Medulla oblongata (tissue), 1 donor: ENCODE measurements at regions not wholly inside any gene's neighbourhood (a gene's known extent, or its start where the extent isn't known, plus 50 kb on each side); places are given as distances from the start of the nearest gene placed in this dataset.
"Not testable (repeated sequence)": the region's sequence is repeated elsewhere in the genome, so short reads cannot be mapped to it uniquely, and the experiment has no call there.

Experiments
- DNase-seq: peaks from one replicate; pipeline ENCODE4 v3.0.0-alpha.2; 2015; ENCODE audit errors: extremely low spot score

DNA sequence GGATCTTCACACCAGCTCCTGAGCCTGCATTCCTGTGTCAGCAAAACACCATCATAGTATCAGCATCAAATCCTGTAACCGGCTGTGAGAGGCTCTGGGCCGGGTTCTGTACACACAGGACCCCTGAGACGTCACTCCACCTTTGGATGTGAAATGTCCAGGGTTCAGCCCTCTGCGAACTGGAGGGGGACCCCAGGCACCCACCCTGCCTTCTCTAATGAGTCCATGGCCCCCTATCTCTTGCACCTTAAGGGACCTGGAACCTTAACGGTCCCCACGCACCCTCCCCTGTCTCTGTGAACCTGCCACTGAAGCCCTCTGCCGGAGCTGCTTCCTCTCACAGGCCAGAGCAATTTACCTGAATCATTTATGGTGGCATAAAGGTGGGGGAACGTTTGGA lies 257.8 kb downstream of the NPHP4 start:
- DNase-seq = no peak

DNA sequence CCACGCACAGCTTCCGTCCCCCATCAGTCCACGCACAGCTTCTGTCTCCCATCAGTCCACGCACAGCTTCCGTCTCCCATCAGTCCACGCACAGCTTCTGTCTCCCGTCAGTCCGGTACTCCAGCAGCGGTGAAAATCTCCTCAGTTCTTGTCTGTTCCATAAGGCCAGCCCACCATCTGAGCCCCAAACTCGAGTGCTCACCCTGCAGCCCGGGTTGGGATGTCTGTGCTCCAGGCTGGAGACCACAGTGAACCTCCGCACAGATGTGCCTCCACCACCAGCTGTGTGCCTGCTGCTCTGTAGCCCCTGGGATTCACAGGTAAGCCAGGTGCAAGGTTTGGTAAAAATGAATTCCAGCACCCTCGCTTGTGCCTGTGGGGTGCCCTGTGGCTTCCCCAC lies 258.6 kb downstream of the NPHP4 start:
- no peak for DNase-seq

DNA sequence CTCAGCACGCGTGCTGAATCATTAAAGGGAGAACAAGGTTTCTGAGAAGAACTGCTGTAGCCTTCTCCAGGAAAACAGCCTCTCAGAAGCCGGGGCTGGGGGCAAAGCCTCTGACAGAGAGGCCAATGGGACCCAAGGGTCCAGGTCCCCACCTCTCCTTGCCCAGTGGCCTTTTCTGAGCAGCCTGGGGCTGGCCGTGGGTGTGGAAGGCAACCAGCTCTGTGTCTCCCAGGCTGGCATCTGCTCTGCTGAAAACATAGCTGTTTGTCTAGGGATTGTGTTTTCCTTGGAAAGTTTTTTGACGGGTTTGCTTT lies 261.2 kb downstream of the NPHP4 start:
- DNase-seq = no peak

DNA sequence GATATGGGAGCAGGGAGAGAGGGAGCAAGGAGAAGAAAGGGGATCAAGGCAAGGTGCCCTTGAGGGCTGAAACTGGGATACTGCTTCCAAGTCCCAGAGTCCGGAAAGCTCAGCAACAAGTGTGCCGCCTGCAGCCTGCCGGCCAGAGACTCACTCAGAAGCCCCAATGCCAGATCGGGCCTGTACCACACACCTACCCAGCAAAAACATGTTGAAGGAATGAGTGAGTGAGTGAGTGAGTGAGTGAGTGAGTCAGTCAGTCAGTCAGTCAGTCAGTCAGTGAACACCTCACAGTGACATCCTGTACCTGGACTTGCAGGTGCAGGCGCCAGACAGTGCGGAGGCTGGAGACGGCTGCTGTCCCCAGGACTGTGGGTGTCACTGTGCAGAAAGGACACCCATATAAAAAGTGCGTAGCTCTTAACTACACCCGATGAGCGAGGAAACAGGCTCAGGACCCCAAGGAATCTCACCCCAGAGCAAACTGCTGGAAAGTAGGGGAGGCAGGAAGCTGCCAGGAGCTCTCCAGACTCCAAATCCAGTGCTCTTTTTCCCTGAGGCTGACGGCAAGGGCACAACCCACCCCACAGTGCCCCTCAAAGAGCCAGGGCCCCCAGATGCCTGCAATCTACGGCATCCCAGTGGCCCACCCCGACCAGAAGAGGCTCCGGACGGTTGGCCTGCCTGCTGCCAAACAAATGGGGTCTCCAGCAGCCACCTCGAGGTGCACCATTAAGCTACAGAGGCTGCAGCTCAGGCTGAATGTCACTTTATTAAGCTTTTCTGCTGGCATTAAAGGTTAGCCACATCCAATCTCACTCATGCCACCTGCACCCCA lies 261.7 kb downstream of the NPHP4 start:
- DNase-seq = no peak

DNA sequence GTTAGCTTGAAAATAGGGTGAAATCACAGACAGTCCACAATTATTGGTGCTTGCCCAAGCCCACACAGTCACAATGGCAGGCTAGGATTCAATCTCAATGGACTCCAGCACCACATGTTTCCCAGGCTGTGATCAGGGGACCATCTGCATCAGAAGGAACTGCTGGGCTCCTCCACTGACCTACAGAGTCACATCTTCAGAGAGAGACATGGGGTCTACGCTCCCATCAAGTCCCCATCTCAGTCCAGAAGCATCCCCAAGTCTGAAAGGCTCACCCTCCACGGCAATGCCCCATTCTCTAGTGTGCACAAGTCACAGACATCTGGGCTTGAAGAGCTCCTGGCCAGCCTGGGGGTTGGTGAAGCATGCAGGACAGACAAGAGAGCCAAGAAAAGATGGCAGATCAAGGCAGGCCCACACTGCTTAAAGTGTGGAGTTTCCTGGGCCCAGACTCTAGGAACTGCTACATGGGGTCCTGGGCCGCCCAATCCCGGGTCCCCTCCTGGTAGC lies 262.5 kb downstream of the NPHP4 start:
- DNase-seq = no peak

DNA sequence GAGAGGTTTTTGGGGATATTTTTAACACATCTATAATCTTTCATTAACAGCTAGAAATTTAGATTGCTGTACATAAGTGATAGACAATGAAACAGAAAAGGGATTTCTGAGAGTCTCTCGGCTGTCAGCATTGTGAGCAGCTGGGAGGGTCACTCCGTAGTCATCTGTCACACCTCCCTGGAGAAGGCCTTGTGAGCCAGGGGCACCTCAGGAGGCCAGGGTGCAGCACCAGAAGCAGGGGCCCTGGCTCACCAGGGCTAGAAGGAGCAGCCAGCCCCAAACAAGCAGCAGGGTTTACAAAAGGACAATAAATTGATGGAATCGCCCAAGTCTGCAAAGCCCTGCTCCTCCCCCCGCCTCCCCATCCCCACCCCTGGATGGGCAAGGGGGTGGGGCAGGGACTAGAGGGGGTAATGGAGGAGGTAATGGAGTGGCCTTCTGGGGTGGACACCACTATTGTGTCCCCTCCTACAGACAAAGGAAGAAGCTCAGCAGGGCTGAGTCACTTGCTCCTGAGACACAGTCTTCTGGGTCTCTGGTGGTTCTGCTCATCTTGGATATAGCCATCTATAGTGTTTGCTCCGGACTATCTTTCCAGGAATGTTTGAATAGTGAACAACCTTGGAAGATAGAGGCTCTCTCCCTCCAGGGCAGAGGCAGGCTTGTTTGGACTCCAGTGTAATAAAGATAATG lies 263.4 kb downstream of the NPHP4 start:
- DNase-seq = no peak

DNA sequence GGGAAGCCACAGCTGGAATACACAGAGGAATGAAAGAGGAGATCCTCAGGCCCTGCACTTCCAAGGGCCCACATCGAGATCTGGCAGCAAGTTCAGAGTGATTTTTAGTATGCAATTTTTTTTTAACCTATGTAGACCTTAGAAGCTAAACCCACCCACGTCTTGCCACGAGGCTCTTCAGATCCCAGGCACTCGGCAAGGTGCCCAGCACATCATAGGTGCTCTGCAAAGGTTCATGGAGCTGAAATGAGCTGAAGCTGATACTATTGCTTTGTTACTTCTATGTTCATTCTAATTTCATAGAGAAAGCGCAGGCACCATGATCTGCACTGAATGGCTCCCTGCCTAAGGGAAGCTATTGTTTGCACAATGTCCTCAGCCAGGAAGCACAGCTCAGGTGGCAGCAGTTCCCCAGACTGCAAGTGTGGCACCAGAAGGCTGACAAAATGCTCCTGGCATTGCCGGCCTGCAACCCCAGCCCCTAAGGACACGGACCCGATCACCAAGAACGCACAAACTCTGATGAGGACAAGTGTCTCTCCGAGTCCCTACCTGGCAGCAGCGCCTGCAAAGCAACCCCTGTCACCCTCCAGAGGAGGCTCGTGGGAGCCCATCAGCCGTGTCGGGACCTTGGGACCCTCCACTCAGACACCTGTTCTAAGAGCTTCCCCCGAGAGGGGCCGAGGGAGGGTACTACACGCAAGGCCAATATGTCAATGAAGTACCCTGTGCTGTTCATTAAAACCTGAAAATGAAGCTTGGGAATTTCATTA lies 264.2 kb downstream of the NPHP4 start:
- no peak for DNase-seq

DNA sequence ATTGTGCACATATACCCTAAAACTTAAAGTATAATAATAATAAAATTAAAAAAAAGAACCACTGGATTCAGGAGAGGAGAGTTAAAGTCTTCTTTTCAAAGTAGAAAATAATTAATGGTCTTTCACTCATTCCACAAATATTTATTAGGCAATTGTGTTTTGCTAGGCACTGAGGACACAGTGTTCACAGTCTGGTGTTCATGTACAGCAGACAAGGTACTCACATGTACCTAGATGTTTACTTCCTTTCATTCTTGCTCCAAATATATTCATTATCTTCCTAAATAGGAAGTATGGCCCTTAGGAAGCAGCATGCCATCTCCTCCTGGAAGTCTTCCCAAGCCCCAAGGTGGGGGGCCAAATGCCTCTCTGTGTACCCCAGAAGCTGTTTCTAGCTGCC lies 265.0 kb downstream of the NPHP4 start:
- no peak for DNase-seq

DNA sequence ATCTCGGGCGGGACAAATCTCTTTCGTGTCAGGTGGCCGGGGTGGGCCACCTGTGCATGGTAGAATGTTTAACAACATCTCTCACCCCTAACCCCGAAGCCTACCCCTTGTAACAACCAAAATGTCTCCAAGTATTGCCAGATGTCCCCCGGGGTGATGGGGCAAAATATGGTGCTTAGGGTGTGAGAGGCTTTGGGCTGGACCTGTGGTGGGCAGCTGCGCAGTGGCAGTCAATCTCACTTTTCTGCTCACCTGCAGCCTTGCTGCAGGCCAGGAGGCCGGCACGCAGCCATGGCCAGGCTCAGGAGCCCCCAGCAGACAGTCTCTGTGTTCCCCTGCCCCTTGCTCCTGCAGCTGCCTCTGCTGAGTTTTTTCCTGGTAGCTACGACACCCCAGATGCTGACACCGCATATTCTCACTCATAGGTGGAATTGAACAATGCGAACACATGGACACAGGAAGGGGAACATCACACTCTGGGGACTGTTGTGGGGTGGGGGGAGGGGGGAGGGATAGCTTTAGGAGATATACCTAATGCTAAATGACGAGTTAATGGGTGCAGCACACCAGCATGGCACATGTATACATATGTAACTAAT lies 265.5 kb downstream of the NPHP4 start:
- not testable (repeated sequence) for DNase-seq

DNA sequence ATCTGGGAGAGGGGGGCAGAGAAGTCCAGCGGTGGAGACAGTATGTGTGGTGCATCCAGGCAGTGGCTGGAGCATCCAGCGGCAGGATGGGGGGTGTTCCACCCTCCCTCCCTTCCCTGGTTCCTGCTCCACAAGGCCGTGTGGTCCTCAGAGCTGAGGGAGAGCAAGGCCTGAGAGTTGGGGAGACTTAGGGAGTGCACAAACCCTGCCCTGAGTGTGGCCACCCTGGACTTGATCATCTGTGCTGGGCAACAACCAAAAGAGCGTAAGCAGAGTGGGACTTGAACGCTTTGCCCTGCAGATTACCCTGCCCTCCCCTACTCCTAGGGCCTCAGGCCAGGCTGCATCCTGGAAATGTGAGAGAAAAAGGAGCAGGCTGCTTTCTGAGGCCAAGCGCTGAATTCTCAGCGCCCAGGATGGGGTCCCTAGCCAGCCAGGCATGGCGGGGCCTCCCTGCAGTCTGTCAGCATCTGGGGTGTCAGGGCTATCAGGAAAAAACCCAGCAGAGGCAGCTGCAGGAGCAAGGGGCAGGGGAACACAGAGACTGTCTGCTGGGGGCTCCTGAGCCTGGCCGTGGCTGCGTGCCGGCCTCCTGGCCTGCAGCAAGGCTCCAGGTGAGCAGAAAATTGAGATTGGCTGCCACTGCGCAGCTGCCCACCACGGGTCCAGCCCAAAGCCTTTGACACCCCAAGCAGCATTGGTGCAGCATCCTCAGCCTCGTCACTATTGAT lies 266.2 kb downstream of the NPHP4 start:
- DNase-seq = no peak

DNA sequence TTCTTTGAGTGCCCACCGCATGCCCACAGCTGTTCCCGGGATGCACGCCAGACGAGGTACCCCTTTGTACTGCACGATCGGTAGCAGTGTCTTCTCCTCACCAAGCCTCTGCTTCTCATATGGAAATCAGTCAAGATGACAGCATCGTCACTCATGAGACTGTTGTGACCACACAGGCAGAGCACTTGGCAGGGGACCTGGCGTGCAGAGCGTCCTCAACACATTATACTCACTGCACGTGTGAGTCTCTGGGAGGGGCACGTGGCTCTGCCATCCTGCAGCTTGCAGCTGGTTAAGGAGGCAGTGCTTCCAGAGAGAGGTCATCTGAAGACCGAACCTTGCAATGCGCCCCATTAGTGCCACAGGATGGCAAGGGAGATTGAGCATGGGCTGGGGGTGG lies 266.8 kb downstream of the NPHP4 start:
- DNase-seq = no peak

DNA sequence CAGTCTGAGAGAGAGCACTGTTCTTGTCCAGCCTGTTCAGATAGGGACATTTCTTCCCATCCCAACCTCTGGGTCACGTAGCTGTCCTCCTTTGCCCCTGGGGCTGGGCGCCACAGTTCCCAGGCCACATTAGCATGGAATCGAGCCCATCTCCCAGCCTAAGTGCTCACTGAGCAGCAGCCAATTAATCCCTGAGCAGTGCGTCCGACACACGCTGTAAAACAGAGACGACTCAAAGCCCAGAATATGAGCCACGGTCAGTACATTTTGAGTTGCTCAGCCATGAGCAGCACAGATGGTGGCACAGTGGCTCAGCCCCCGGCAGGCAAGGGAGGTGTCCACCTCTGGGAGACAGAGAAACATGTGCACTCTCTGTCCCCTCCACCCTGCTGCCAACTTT lies 267.4 kb downstream of the NPHP4 start:
- DNase-seq = no peak

DNA sequence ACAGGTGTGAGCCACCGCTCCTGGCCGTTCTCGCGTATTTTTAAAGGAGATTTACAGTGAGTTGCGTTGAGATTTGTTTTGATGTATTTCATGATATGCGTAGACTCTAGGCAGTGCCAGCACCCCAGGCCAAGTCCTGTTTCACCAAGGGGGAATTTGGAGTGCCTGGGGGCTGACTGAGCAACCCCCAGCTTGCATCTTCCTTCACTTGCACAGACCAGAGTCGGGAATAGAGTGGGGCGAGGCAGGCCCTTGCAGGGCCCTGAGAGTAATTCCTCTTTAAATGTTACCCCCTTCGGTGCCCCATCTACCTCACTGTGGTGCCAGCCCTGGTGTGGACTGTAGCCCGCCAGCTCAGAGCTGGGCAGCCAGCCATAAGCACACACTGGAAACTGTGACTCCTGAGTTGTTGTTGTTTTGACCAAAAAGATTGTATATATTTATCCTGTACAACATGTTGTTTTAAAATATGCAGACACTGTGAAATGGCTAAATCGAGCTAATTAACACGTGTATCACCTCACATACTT lies 269.5 kb downstream of the NPHP4 start:
- no peak for DNase-seq

DNA sequence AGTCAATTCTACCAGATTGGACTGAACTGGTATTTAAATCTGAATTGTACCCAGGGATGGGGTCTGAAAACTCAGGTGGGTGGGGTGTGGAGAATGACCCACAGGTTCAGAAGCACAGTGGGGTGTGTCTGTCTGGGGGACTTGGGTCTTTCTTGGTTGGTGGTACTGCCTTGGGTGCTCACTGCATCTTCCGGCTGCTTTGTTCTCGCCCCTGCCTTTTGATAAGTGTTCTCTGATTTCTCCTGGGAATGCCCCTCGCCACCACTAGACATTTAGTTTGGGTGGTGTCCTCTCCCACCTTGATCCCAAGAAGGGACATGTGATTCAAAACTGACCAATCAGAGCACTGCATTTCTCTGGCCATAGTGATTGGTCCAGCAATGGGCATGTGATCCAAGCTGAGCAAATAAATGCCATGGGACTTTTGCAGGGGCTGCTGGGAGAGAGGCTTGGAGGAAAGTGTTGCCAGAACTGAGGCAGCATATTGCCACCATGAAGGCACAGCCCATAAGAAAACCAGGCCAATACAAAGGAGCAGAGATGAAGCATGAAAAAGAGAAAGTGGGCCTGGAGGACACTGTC lies 270.5 kb downstream of the NPHP4 start:
- DNase-seq = no peak

DNA sequence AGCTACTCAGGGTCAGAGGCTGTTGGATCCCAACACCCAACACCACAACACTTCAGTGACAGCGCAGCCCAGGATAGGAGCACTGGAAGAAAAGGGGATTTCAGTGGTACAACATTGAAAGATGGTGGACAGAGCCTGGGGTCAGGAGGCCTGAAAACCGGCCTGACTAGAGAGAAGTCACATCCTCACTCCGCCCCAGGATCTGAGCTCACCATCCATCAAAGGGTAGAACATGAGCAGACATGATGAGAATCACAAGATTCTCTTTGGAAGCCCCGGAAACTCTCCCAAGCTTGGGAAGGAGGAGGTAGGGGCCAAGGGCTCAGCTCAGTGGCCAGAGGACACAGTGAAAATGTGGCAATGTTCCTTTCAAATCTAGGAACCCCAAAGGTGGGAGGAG lies 271.3 kb downstream of the NPHP4 start:
- no peak for DNase-seq

DNA sequence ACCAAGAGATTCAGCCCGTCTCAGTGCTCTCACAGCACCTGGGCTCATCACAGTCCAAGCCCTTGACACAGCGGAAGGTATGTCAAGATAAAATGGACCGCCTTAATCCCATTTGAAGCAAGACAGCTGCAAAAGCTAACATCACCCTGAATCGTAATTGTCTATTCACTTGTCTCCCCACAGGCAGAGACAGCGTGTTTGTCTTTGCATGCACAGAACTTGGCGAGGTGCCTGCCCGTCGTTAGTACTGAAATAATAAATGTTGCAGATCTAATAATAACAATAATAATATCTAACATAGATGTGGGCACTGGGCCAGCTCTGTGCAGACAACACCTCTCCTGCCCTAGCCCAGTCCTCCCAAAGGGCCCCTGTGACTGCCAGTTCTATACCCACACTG lies 271.7 kb downstream of the NPHP4 start:
- no peak for DNase-seq

DNA sequence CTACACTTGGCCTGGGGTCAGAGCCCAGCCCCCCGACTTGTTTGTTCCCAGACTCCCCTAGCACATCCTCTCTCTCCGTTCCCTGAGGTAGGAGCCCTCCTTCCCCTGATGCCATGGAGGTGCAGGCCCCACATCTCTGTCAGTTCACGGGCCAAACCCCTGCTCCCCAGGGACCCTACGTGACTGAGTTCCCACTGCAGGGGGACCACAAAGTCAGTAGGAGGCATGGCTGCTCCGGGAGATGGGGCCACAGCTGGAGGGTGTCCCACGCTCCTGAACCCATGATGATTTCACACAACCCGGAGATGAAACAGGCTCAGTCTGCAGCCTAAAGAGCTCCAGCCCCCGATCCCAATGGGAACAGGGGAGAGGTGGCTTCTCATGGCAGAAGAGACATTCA lies 272.2 kb downstream of the NPHP4 start:
- DNase-seq = no peak

DNA sequence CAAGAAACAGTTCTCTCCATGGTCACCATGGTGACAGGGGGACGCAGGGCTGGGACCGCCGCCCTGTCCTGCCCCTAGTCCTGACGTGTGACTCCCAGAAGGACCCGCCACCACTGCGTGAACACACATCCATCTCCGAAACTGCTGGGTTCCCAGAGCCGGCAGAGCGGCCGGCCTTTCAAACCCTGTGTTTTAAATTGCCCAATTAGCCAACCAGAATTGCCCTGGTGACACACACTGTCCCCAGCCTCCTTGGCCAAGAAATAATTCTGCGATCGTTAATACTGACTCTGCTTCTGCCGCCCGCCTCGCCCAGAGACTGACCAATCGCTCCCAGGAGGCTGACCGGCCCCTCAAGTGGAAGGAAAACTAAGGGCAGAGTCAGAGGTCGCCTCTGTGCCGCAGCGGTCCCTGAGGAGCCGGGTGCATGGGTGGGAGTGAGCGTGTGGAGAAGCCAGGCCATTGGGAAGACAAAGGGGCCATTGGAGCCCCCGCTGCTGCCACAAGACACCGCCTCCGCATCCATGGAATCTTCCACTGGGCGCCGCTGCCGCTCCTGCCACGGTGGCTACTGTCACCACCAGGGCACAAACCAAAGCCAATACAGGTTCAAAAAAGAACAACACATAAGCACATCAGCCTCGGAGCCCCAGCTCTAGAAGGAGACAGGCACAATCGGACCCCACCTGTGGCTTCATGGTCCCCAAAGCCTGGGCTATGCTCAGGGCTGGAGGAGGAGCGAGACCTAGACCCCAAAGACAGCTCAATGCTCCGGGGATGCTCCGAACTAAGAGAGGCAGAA lies 273.2 kb downstream of the NPHP4 start:
- DNase-seq = peak; percentile 46

DNA sequence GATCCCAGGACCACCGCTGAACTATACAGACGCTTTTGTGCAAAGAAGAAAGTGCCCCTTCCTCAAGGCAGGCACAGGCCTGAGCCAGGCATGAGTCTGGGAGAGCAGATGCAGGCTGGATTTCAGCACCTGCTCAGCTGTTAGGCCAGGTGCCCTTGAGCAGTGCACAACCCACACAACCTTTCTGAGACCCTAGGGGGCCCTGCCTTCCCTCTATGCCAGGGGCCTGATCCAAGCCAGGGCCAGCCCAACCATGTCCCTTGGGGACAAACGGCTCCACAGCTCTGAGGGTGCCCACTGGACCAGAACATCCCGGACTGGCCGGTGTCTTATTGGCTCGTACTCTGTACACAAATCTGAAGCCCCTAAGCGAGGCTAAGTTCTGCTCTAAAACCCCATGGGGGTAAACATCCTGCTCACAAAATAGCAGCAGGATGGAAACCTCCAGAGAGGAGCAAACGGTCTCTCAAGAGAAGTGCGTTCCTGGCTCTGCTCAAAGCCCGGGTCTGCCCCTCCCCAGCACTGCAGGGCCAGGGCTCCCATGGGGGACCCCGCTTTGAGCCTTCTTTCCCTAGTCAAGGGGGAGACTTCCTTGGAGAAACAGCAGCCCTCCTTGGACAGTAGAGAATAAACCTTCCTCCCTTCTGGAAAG lies 275.1 kb downstream of the NPHP4 start:
- no peak for DNase-seq

DNA sequence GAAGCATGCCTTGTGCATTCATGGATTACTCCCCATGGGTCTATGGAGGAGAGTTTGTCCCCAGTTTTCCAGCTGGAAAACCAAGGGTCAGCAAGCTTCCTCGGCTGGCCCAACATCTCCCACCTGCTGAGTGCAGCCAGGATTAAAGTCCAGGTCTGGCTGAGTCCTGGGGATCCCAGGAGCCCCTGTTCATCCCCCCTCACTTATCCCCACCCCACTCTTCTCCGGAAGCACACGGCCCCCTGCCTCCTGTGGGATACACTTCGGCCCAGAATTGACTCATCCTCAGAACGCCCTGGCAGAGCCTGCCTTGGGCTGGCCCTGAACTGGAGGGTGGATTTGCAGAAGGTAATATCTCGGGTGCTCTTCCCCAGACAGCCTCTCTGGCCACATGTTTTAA lies 276.1 kb downstream of the NPHP4 start:
- no peak for DNase-seq
